ENCODE measurements at regions not wholly inside any gene's neighbourhood (a gene's known extent, or its start where the extent isn't known, plus 50 kb on each side); places are given as distances from the start of the nearest gene placed in this dataset.

DNA sequence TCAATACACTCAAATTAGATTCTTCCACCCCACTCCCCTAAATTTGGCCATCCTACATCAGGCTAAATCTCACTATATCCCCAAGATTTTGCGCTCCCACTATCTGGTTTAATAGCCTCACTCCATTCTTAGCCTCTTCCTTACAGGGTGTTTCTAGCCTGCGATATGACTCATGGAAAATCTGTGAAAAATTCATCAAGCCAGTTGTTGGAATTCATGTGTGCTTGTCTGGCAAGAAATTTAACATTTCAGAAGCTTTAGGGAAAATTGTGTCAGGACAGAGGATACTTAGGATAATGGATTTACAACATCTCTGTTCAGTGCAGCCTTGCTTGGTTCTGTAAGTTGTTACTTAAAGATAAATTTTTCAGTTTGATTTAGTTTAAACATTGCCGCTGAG, 1249.9 kb upstream of the AUTS2 start:
- no peak for TF ChIP-seq CTCF (IDR thresholded peaks at IDR 0.05 in 4 of 5, conservative IDR thresholded peaks at IDR 0.05 in 1 of 5)
- TF ChIP-seq POLR2A (IDR thresholded peaks at IDR 0.05), result no peak

Data from gastrocnemius medialis (tissue), 4 donors.